Activated T-helper 17 cell treated with anti-CD3 and anti-CD28 coated beads, Interleukin-2, amount 50 U/mL, for 72 hours (primary cell): ENCODE measurements at regions not wholly inside any gene's neighbourhood (a gene's known extent, or its start where the extent isn't known, plus 50 kb on each side); places are given as distances from the start of the nearest gene placed in this dataset.

Experiments used
- ATAC-seq: fragments of 150-1000 bp; cut with Tn5 transposase; replicated peaks from 2 replicates; pipeline ENCODE4 v1.10.0; 2021; ENCODE audit warnings: mild to moderate bottlenecking, moderate library complexity
- H3K27ac Mint-ChIP-seq: one replicate; pipeline ENCODE4 v1.8.0; 2022; ENCODE audit warnings: mixed read lengths
- H3K27me3 Mint-ChIP-seq: one replicate; pipeline ENCODE4 v1.8.0; 2022; ENCODE audit warnings: mixed read lengths
- H3K36me3 Mint-ChIP-seq: one replicate; pipeline ENCODE4 v1.8.0; 2022; ENCODE audit warnings: low read depth, mild to moderate bottlenecking, mixed read lengths
- H3K4me1 Mint-ChIP-seq: one replicate; pipeline ENCODE4 v1.8.0; 2022; ENCODE audit warnings: mixed read lengths
- H3K4me3 Mint-ChIP-seq: one replicate; pipeline ENCODE4 v1.8.0; 2022; ENCODE audit warnings: mild to moderate bottlenecking, mixed read lengths
- H3K9me3 Mint-ChIP-seq: one replicate; pipeline ENCODE4 v1.8.0; 2022; ENCODE audit warnings: mixed read lengths

DNA sequence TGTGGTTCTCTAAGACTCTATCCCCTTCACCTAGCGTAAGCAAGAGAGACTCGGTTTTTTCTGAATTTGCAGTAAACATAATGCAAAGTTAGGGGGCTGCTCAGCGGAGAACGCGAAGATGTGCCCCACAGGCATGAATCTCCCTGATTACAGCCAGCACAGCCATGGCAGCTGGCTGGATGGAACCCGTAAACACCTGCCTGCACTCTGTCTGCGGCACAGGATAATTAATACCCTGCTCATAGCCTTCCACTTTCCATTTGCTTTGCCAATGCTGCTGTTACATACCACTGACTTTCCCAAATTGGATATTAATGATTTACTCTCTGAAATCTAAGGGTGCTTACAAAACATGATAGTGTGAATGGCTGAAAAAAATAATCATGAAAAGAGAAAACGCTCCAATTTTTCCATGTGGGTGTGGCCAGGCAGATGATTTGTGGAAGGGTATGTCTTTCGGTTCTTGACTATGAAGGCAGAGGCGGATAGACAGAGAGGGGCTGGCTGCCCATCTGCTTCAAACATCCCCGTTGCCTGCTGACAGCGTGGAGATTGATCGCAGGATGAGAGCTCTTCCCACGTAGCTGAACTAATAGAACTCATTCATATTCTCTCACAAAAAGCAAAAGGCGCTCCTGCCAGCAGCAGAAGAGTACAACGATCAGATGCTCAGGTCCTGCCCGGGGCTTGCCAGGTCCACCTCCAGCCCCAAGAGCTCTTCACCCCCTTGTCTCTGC lies 193.2 kb upstream of the GHITM start:
- no peaks in the 10 kb centered on the region for H3K36me3 Mint-ChIP-seq
- no peak overlapping the region for H3K27ac Mint-ChIP-seq
- H3K27me3 Mint-ChIP-seq: peaks cover 15% of the 10 kb centered on the region
- no peak for ATAC-seq
- H3K4me3 Mint-ChIP-seq: no peak overlapping the region
- no peaks in the 10 kb centered on the region for H3K9me3 Mint-ChIP-seq
- H3K4me1 Mint-ChIP-seq: no peaks in the 10 kb centered on the region

- Mint-ChIP-seq H3K4me3 (no peak overlapping the region), H3K36me3 (no peaks in the 10 kb centered on the region), H3K9me3 (no peaks in the 10 kb centered on the region), H3K27ac (no peak overlapping the region), H3K4me1 (no peaks in the 10 kb centered on the region), H3K27me3 (peaks cover 16% of the 10 kb centered on the region)
- no peak for ATAC-seq
These were observed 187.0 kb upstream of the GHITM start for GRCh38 chr10:83952314-83952713.

DNA sequence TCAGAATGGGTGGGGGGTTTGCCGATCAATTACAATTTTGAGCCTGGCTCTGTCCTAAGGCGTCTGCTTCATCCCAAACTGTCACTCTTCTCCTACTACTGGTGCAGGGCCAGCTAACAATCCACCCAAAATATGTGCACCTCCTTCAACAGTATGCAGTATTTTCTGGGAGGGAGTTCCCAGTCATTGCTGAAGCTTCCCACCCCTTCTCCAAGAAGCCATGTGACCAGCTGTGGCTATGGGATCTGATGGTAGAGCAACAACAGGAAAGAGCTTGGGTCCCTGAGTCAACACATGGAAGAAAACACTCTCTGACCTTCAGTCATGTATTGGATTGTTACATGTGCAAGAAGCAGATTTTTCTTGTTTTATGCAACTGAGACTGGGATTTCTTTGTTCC lies 185.7 kb upstream of the GHITM start:
- H3K36me3 Mint-ChIP-seq: no peaks in the 10 kb centered on the region
- no peaks in the 10 kb centered on the region for H3K4me1 Mint-ChIP-seq
- H3K27me3 Mint-ChIP-seq: peaks cover 16% of the 10 kb centered on the region
- no peak overlapping the region for H3K27ac Mint-ChIP-seq
- H3K4me3 Mint-ChIP-seq: no peak overlapping the region
- no peak for ATAC-seq
- H3K9me3 Mint-ChIP-seq: no peaks in the 10 kb centered on the region

- Mint-ChIP-seq H3K27me3 (peaks cover 10% of the 10 kb centered on the region), H3K27ac (no peak overlapping the region), H3K4me1 (no peaks in the 10 kb centered on the region), H3K4me3 (no peak overlapping the region), H3K9me3 (no peaks in the 10 kb centered on the region), H3K36me3 (no peaks in the 10 kb centered on the region)
- no peak for ATAC-seq
These were observed 185.0 kb upstream of the GHITM start for GRCh38 chr10:83954193-83954799.

- no peak for ATAC-seq
- Mint-ChIP-seq H3K4me1 (no peaks in the 10 kb centered on the region), H3K9me3 (no peaks in the 10 kb centered on the region), H3K4me3 (no peak overlapping the region), H3K27me3 (peaks cover 10% of the 10 kb centered on the region), H3K36me3 (no peaks in the 10 kb centered on the region), H3K27ac (no peak overlapping the region)
These were observed 183.9 kb upstream of the GHITM start for GRCh38 chr10:83955406-83955805.

- ATAC-seq: no peak
These were observed 182.0 kb upstream of the GHITM start for GRCh38 chr10:83957168-83957947.

DNA sequence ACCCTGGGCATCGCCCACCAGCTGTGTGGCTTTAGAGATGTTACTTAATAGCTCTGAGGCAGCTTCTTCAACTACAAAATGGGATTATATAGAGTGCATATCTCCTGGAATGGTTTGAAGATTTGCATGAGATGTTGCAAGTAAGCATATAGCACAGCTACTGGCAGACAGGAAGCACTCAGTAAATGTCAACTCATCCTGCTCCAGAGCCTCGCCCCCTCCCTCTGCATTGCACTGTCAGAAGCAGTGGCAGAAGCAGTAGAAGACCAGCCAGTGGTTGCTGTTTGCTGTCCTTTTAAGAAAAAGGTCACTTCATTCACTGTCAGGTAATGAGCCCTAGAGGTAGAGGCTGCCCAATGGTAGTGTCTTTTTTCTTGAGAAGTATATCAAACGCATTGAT lies 180.0 kb upstream of the GHITM start:
- Mint-ChIP-seq H3K36me3 (no peaks in the 10 kb centered on the region), H3K27ac (no peak overlapping the region), H3K4me1 (no peaks in the 10 kb centered on the region), H3K9me3 (no peaks in the 10 kb centered on the region), H3K27me3 (no peaks in the 10 kb centered on the region), H3K4me3 (no peak overlapping the region)
- ATAC-seq: no peak

More at GRCh38 chr10:83957168-83957947, 182.0 kb upstream of the GHITM start:
- Mint-ChIP-seq H3K27me3 (peaks cover 10% of the 10 kb centered on the region), H3K4me1 (no peaks in the 10 kb centered on the region), H3K9me3 (no peaks in the 10 kb centered on the region), H3K4me3 (no peak overlapping the region), H3K27ac (no peak overlapping the region), H3K36me3 (no peaks in the 10 kb centered on the region)

DNA sequence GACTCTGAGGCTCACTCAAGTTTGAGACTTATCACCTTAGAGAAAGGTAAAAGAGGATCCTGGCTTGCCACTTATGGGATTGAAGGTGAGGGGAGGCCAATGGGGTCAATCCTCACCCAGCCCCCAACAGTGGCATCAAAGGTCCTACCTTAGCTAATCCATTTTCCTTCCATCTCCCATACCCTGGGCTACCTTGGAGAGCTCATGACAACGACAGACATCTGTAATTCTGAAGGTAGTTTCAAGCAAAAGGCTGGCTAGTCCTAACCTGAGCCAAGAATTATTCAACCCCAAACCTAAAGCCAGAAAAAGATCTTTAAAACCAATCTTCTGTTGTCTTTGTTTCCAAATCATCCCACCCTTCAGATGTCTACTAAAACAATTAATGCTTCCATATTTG lies 179.2 kb upstream of the GHITM start:
- H3K4me1 Mint-ChIP-seq: no peaks in the 10 kb centered on the region
- H3K27me3 Mint-ChIP-seq: no peaks in the 10 kb centered on the region
- H3K9me3 Mint-ChIP-seq: no peaks in the 10 kb centered on the region
- ATAC-seq: no peak
- H3K36me3 Mint-ChIP-seq: no peaks in the 10 kb centered on the region
- H3K4me3 Mint-ChIP-seq: no peak overlapping the region
- no peak overlapping the region for H3K27ac Mint-ChIP-seq

DNA sequence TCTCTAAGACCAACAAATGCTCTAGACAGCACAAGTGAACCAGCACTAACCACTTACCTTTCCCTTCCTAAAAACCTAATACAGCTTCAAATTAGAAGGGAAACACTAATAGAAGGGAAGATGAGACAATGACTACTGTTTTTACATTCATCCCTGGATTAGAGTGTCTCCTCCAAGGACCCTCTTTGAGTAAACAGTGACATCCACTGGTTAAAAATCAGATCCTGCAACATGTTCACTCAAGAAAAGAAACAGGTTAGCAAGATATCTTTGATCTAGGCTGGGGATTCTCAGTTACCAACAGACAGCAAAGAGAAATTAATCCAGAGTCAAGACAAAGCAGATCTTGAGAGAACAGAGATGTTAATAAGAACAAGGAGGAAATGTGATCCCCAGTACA lies 177.7 kb upstream of the GHITM start:
- Mint-ChIP-seq H3K36me3 (no peaks in the 10 kb centered on the region), H3K27ac (no peak overlapping the region), H3K27me3 (no peaks in the 10 kb centered on the region), H3K9me3 (no peaks in the 10 kb centered on the region), H3K4me1 (no peaks in the 10 kb centered on the region), H3K4me3 (no peak overlapping the region)
- ATAC-seq: no peak

DNA sequence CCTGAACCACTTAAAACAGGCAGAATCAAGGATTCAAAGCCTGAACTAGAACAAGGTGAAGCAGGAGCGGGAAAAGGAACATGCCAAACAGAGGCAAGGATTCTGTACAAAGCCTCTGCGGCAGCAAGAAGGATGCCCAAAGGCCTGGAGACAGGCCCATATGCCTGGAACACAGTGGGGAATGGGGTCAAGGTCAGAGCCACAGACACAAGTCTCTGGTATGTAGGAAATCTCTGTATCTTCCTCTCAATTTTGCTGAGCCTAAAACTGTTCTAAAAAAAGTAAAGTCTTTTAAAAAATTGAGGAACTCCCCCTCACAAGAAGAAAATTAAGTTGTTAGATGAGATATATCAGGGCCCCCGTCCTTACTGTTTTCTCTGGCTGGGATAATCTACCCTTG lies 175.9 kb upstream of the GHITM start:
- no peak for ATAC-seq
- Mint-ChIP-seq H3K9me3 (no peaks in the 10 kb centered on the region), H3K36me3 (no peaks in the 10 kb centered on the region), H3K4me3 (no peak overlapping the region), H3K27ac (no peak overlapping the region), H3K4me1 (no peaks in the 10 kb centered on the region), H3K27me3 (no peaks in the 10 kb centered on the region)

DNA sequence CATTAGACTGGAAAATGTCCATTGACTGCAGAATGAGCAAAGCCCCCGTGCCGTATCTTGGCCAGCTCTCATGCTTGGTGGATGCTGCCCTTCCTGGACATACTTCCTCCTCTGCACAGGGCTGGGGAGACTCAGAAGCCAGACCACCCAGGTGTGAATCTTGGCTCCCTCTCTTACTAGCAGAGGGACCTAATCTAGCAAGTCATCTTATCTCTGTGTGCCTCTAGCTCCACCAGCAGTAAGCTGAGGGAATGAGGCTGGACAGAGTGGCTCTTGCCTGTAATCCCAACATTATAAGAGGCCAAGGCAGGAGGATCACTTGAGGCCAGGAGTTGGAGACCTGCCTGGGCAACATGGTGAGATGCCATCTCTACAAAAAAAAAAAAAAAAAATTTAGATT lies 173.8 kb upstream of the GHITM start:
- no peak overlapping the region for H3K4me3 Mint-ChIP-seq
- H3K27me3 Mint-ChIP-seq: no peaks in the 10 kb centered on the region
- H3K27ac Mint-ChIP-seq: no peak overlapping the region
- H3K36me3 Mint-ChIP-seq: no peaks in the 10 kb centered on the region
- no peaks in the 10 kb centered on the region for H3K4me1 Mint-ChIP-seq
- no peaks in the 10 kb centered on the region for H3K9me3 Mint-ChIP-seq
- ATAC-seq: no peak

DNA sequence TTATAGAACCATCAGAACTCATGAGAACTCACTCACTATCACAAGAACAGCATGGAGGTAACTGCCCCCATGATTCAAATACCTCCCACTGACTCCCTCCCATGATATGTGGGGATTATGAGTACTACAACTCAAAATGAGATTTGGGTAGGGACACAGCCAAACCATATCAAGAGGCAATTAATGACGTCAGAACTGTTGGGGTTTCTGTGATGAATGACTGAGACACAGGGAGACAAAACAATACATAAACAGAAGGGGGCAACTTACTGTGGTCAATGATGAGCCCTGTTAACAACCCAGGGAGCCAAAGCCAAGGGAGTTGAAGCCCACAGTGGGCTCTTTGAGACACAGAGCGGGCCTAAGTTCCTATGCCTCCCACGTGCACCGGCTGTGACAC lies 171.3 kb upstream of the GHITM start:
- no peak for ATAC-seq
- Mint-ChIP-seq H3K27me3 (no peaks in the 10 kb centered on the region), H3K27ac (no peak overlapping the region), H3K9me3 (peaks cover 3% of the 10 kb centered on the region), H3K36me3 (no peaks in the 10 kb centered on the region), H3K4me3 (no peak overlapping the region), H3K4me1 (no peaks in the 10 kb centered on the region)

GRCh38 chr10:83978681-83979383 lies 160.5 kb upstream of the GHITM start:
- Mint-ChIP-seq H3K27ac (no peak overlapping the region), H3K4me1 (no peaks in the 10 kb centered on the region), H3K9me3 (no peaks in the 10 kb centered on the region), H3K4me3 (no peak overlapping the region), H3K36me3 (no peaks in the 10 kb centered on the region), H3K27me3 (peaks cover 3% of the 10 kb centered on the region)
- no peak for ATAC-seq

DNA sequence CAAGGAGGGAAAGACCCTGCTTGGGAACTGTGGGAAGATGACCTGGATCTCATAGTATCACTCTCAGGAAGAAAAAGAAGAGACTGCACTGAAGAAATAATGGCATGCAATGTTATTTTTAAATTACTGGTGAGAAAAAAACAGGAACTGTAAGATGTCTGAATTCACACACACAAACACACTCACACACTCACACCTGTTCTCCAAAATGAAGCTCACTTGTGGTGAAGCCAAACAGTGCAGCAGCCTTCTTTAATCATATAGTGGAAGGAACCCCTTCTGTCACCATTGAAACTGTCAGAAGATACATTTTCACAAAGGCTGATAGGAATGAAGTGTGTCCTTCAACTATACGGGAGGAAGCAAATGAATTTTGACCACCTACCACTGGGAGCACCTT lies 156.5 kb upstream of the GHITM start:
- no peak overlapping the region for H3K27ac Mint-ChIP-seq
- no peaks in the 10 kb centered on the region for H3K4me1 Mint-ChIP-seq
- H3K9me3 Mint-ChIP-seq: no peaks in the 10 kb centered on the region
- ATAC-seq: no peak
- peaks cover 3% of the 10 kb centered on the region for H3K27me3 Mint-ChIP-seq
- H3K36me3 Mint-ChIP-seq: no peaks in the 10 kb centered on the region
- H3K4me3 Mint-ChIP-seq: no peak overlapping the region
